Hypothalamus (tissue), 51 donors: ENCODE measurements at regions not wholly inside any gene's neighbourhood (a gene's known extent, or its start where the extent isn't known, plus 50 kb on each side); places are given as distances from the start of the nearest gene placed in this dataset.
"Not testable (repeated sequence)": the region's sequence is repeated elsewhere in the genome, so short reads cannot be mapped to it uniquely, and the experiment has no call there.

Experiments
- DNase-seq, 51 donors: peaks; one replicate each; lab custom pipeline; 2025; lab: John Stamatoyannopoulos, UW

- no peak for DNase-seq
Measured at GRCh38 chr11:50246699-50247098, 214.0 kb downstream of the OR4C45 start.

GRCh38 chr11:50247309-50247874, 214.7 kb downstream of the OR4C45 start:
- DNase-seq: no peak

- no peak for DNase-seq
Measured at GRCh38 chr11:50267851-50268250, 235.2 kb downstream of the OR4C45 start.

- no peak for DNase-seq
Measured at GRCh38 chr11:50275133-50275532, 242.5 kb downstream of the OR4C45 start.

- DNase-seq: no peak
Measured at GRCh38 chr11:50278756-50279155, 246.1 kb downstream of the OR4C45 start.

- DNase-seq: no peak
Measured at GRCh38 chr11:50298182-50298988, 265.7 kb downstream of the OR4C45 start.

GRCh38 chr11:50330723-50331122, 298.0 kb downstream of the OR4C45 start:
- DNase-seq: not testable (repeated sequence)

- peak in 1 of 51 donors; percentile 0 for DNase-seq
Measured at GRCh38 chr11:50333861-50334260, 301.2 kb downstream of the OR4C45 start.

- DNase-seq: not testable (repeated sequence)
Measured at GRCh38 chr11:50337432-50337831, 304.8 kb downstream of the OR4C45 start.

GRCh38 chr11:50348018-50348417, 315.3 kb downstream of the OR4C45 start:
- not testable (repeated sequence) for DNase-seq

- DNase-seq: no peak
Measured at GRCh38 chr11:50379484-50379883, 346.8 kb downstream of the OR4C45 start.

- DNase-seq: no peak
Measured at GRCh38 chr11:50394017-50394416, 361.3 kb downstream of the OR4C45 start.

GRCh38 chr11:50412832-50413231, 380.2 kb downstream of the OR4C45 start:
- no peak for DNase-seq

GRCh38 chr11:50423208-50423607, 390.5 kb downstream of the OR4C45 start:
- no peak for DNase-seq
